ENCODE measurements at regions not wholly inside any gene's neighbourhood (a gene's known extent, or its start where the extent isn't known, plus 50 kb on each side); places are given as distances from the start of the nearest gene placed in this dataset.
"Not testable (repeated sequence)": the region's sequence is repeated elsewhere in the genome, so short reads cannot be mapped to it uniquely, and the experiment has no call there.

GRCh38 chr4:20124317-20125026 lies 127.2 kb upstream of the SLIT2 start:
- DNase-seq = no peak

- DNase-seq = no peak
Measured at GRCh38 chr4:20122198-20122988, 129.3 kb upstream of the SLIT2 start.

DNA sequence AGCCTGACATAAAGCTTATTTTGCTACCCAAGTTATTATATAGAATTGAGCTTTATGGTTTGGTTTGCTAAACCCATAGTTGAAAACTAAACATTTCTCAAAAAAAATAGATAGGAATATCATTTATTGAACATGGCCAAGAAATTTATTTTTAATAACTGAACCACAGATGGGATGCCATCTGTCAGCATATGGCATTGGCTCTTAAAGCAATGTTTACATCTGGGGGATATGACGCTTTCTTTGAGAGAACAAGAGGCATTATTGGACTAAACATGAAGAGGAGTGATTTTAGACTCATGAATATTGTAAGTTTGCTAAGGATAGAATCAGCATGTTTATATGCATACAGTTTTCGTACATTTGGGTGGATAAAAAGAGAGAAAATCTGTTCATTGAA lies 132.6 kb upstream of the SLIT2 start:
- no peak for DNase-seq

DNA sequence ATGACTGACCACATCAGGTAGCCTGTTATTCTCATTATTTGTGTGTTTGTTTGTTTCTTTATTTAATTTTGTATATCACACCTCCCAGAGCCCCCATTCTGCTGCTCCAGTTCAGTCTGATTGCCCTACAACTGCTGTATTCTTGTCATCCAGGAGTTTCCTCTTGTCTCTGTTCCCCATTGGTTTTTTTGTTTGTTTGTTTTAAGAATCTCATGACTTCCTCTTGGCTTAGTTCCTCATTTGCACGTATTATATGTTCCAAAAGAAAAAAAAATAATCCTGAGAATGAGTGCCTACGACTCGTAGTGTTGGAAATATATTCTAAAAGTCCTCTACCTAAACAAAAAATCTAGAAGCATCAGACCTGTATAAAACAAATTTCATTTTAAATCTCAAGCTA lies 142.3 kb upstream of the SLIT2 start:
- no peak for DNase-seq

DNA sequence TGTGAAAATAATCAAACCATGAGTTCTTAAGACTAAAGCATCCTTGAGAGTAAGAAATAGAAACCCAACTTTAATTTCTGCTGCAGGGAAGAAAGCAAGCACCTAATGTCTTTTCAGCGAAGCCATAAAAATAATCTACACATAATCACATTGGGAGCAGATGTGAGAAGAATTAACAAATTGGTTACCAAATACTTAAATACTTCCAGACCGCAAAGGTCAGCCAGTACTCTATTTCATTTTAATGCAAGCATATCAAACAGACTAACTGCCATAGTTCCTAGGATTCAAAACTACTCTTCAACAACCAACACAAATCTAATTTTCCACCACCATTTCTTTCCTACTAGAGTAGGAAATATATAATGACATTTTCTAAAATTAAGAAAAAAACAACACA lies 144.8 kb upstream of the SLIT2 start:
- no peak for DNase-seq

DNA sequence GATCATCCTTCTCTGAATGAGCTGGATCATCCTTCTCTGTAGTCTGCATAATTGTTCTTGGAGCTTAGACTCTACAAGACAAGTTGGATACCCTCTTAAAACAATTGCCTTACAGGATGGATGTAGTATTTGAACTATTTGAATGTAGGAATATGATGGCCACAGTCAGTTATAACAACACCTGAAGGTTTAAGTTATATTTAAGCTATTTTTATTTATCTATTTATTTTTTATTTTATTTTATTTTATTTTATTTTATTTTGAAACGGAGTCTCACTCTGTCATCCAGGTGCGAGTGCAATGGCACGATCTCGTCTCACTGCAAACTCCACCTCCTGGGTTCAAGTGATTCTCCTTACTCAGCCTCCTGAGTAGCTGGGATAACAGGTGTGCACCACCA lies 149.9 kb upstream of the SLIT2 start:
- DNase-seq = no peak

DNA sequence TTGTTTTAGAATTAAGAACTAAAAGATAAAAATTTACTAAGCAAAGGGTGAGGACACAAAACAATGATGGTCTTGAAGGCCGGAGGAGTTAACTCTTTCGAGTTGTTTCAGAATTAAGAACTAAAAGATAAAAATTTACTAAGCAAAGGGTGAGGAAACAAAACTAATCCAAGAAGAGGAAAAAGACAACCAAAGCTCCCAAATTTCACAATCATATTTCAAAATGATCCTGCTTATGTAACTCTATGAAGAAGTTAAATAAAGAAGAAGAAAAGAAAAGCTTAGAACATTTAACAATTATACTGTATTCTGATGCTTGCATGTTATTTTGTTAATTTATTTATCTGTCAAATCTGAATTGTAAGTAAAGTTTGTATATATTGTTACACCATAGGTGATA lies 154.8 kb upstream of the SLIT2 start:
- no peak for DNase-seq

DNA sequence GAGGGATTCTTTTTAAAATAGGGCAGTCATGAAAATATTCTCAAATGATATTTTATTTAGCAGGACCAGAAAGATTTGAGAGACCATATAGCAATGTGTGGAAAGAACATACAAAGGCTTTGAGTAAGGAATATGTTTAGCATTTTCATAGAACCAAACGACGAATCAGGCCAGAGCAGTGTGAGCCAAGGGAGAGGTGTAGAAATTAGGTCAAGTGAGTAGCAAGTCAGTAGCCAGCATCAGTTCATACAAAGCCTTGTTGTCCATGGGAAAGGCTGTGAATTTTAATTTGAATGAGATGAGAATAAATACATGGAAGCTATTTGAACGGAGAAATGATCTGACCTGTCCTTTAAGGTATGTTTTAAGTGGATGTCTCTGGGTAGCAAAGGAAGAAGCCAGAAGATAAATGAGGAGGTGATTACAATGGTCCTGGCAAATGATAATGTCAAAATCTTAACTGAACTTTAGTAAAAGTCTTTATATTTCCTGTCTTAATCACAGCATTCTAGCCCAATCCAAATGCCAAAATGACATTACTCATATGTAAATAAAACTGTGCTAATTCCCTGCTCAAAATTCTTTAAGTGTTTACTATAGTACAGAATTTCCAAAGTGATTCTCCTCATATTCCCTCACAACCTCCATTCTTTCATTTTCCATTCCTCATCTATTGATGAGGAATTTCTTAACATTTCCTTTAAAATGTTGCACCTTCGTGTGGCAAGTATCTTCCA lies 155.7 kb upstream of the SLIT2 start:
- DNase-seq = no peak

DNA sequence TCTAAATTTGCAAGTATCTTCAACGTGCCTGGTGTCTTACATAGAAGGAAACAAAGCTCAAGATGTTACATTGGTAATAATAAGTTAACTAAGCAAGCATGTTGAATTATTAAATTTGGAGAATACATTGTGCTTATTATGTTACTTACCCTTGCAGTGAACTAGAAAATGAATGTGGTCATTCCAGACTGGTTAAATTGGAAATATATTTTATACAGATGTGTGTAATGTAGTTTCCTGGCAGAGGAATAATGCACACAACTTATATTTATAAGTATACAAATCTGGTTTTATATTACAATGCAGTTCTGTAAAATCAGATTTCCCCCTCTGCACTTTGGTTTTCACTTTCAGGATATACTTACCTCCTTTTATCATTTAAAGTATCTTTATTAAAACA lies 159.9 kb upstream of the SLIT2 start:
- no peak for DNase-seq

- DNase-seq = no peak
Measured at GRCh38 chr4:20087522-20087911, 164.2 kb upstream of the SLIT2 start.

GRCh38 chr4:20086799-20087521 lies 164.7 kb upstream of the SLIT2 start:
- DNase-seq = no peak

DNA sequence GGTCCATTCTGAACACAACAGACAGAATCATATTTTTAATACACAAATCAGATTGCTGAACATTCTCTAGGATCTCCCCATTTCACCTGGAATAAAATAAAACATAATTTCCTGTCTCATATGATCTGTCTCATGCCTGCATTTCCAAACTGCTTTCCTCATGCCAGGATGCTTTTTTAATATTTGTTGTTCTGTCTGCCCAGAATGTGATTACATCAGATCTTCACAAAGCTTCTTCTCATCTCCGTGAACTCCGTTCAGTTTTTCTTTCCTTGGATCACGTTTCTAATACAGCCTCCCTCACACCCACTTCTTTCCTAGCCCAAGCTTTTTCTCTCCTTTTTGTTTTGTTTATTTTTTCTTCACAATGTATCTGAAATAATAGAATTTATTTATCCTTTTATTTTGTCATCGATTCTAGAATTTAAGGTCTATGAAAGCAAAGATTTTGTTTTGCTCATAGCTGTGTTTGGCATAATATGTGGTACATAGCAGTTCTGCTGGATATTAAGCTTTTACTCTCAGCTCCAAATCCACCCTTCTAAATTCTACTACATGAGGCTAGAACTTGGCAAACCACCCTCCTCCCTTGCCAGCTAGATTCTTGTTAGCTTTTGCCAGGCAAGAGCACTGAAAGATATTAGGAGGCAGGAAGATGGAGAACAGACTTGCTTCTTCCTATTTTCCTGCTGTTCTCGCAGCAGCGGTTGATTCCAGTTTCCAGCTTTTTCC lies 165.5 kb upstream of the SLIT2 start:
- no peak for DNase-seq

- no peak for DNase-seq
Measured at GRCh38 chr4:20085653-20086052, 166.1 kb upstream of the SLIT2 start.

- DNase-seq = no peak
Measured at GRCh38 chr4:20085156-20085555, 166.5 kb upstream of the SLIT2 start.

DNA sequence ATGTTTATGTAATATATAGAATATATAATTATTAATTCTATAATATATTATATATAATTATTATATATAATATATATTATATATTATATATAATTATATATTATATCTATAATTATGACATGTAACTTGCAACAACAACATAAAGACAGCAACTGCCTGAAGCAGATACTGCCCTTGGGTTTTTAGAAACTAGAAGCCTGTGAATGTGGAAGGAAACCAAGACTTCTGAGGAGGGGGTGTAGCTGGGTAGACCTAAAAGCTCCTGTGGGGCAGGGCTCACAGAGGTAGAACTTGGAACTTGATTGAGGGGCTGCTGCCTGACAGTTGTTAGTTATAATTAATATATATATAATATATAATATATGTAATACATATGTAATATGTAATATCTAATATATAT lies 167.2 kb upstream of the SLIT2 start:
- DNase-seq = no peak

DNA sequence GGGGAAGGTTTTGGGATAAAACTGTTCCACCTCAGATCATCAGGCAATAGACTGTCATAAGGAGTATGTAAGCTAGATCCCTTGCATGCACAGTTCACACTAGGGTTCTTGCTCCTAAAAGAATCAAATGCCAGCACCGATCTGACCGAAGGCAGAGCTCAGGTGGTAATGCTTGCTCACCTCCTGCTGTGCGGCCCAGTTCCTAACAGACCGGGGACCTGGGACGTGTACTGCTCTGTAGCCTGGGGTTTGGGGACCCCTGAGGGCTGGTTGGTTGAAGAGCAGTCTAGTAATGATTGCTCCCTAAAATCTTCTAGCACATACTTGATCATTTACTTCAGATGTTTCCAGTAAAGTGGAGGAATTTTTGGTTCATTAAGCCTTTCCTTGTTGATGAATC lies 173.1 kb upstream of the SLIT2 start:
- DNase-seq = no peak

DNA sequence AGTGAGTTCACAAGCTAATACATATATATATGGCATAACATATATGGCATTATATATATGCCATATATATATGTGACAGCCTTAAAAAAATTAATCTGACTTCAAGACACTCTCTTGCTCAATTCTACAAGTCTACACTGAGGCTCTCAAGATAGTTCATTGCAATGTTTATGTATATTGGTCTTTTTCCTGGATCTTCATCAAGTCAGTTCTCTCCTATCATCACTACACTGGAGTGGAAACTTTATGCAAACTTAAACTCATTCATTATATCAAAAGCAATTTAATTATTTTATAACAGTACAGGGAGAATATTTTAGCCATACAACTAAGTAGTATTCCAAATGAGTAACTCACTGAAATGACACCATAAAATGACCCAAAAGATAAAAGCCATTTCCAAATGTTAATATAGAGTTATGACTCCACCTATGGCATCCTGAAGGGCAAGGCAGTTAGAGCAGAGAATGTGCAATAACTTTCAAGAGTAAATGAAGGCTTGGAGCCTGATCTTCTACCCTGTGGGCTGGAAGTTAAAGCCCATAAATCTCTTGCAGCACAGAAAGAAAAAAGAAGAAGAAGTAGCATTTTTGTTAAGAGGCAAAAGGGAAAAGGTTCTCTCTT lies 176.3 kb upstream of the SLIT2 start:
- no peak for DNase-seq

- no peak for DNase-seq
Measured at GRCh38 chr4:20074450-20074849, 177.3 kb upstream of the SLIT2 start.

DNA sequence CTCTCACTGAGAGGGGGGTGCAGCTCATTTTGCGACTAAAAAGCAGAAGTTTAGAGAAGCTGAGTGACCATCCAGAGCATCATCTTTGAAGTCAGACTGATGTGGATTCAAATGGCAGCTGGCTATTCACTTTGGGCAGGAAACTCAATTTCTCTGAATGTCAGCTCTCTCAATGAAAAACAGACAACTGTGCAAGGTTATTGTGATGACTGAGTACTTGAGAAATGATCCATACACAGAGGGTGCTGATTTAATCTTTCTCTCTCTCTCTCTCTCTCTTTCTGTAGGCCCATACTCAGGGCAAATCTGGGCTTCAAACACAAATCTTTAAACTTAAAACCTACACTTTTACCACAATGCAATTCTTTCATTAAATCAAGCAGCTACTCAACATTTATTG lies 185.8 kb upstream of the SLIT2 start:
- no peak for DNase-seq

- not testable (repeated sequence) for DNase-seq
Measured at GRCh38 chr4:20062857-20063256, 188.8 kb upstream of the SLIT2 start.

DNA sequence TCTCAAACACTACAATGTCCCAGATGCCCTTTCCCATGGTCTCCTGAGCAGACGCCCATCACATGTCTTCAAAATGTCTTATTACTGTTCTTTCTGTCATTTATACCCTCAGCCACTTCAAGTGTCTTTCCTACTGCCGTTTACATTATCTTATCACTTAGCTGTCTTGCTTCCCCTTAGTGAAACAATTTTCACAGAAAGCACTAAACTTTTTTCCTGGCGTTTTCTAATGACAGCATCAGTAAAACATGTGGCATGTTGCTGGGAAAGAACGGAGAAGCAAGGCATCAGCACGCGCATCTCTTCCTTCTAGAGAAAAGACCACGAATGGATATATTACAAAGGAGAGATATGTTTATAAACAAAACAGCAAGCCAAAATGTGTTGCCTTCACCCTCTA lies 189.7 kb upstream of the SLIT2 start:
- DNase-seq = no peak

All from right lung (tissue), 2 donors.